NCI-H524 (cell line): ENCODE measurements at regions not wholly inside any gene's neighbourhood (a gene's known extent, or its start where the extent isn't known, plus 50 kb on each side); places are given as distances from the start of the nearest gene placed in this dataset.

ENCODE experiments used
- DNase-seq, 2 experiments: peaks; one replicate each; lab custom pipeline; 2025; lab: John Stamatoyannopoulos, UW

DNA sequence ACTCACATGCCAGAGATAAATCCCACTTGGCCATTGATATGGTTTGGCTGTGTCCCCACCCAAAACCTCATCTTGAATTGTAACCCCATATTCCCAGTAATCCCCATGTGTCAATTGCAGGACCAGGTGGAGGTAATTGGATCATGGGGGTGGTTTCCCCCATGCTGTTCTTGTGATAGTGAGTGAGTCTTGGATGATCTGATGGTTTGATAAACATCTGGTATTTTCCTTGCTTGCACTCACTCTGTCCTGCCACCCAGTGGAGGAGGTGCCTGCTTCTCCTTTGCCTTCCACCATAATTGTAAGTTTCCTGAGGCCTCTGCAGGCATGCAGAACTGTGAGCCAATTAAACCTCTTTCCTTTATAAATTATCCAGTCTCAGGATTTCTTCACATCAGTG lies 50.4 kb upstream of the B3GAT2 start:
- peak in 1 of 2 experiments; percentile 51 for DNase-seq

DNA sequence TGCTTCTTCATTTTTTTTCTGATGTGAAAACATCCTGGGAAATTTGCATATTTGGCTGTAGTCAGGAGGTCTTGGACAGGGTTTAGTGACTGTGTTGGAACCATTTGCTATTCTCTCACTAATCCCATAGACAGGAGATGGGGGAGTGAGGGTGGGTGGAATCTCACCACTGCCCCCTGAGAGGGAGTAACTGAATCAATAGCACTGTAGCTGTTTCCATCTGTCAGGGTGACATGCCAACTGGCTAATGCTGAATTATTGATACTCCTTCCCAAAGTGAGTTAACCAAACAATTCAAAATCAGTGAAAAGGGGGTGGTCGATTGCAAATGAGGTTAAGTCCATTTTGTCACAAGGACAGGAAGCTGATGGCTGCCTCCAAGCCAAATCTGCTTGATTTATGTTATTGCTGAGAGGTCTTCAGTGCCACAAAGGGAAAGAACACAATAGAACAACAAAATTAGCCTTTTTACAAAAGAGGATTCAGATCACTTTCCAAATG lies 55.1 kb upstream of the B3GAT2 start:
- DNase-seq = peak; percentile 51 to 84

DNA sequence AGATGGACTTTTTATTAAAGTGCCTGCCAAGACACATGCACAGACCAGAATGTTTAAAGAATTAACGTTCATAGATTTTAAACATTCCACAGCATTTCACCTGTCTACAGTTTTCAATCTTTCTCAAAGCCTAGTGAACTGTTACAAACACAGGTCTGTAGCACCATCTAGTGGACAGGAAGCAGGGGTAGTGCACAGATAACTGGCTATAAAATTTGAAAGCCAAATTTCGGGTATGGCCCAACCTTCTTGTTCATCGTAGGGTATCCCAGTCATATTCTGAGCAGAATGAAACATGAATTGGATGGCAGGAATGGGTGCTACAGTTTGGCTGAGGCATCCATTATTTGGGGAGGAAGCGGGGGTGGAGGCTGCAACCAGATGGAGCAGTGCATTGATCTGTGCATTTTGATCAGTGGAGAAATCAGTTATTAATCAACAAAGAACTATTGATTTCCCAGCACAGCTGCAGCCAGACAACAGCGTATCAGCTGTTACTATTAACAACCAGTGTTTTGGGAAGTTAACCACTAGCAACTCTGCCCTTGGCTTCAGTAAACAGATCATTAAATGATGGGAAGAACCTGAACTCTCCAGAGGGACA lies 56.1 kb upstream of the B3GAT2 start:
- DNase-seq = peak; percentile 32 to 69

DNA sequence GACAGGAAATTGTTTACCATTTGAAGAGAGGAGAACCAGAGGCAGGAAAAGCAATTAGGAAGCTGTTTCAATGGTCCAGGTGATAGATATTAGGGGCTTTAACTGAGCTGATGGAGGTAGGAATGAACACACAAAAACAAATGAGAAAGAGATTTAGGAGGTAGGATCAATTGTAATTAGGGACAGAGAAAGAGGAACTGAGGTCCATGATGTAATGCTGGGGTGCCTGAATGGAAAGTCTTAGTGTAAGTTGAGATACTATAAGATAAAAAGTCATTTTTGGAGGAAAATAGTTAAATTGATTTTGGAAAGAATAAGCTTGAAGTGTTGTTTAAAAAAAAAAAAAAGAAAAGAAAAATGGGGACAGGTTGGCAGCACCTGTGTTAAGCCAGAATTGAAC lies 58.5 kb upstream of the B3GAT2 start:
- no peak for DNase-seq

DNA sequence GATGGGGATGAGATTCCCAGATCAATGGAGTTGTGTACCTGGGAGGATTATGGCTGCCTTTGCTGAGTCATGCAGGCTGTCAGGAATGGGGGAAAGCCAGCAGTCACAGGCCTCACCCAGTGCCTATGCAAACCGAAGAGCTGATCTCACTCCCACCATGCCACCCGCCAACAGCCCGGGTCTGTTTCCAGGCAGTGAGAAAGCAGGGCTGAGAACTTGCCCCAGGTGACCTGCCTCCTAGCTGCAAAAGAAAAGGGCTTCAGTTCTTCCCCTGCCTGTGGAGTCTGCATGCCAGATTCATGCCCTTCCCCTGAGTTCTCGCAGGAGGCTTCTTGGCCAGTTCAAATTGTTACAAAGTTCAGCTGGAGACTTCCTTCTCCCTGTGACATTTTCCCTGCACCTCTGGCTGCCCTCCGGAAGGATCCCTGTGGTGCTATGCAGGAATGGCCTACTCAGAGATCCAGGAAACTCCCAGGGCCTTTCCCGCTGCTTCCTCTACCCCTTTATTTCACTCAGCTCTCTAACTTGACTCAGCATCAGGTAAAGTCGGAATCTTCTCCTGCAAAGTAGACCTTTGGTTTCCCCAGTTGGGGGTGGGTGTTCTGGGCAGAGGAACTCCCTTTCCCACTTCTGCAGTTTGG lies 71.5 kb upstream of the B3GAT2 start:
- DNase-seq = no peak

DNA sequence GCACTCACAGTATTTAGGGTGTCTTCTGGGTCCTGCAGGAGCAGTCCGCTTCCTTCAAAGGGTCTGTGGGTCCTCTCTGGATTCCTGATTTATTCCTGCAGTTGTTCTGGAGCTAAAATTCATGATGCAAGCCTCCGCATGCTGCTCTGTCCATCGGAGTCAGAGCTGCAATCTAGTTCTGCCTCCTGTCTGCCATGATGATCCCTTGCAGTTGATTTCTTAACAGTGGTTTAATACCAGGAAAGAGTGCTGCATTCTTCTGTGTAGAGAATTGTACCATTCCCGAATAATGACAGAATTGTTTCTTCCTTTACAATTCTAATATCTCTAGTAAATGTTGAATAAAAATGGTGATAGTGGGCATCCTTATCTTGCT lies 72.0 kb upstream of the B3GAT2 start:
- no peak for DNase-seq

DNA sequence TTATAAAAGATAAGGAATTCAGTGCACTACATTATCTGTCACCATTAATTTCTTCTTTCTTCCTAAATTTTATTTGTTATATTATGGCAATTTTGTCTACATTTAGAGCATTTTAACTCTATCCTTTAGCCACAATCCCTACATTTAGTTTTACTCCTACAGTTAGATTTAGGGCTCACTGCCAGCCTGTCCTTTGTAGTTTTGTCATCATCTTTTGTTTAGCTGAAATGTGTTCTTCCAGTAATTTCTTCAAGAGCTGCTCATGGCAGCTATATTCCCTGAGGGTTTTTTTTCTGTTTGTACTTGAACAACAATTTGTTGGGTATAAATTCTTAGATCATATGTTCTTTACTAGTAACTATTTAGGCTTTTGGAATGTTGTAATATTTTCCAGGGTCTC lies 72.7 kb upstream of the B3GAT2 start:
- DNase-seq = no peak

DNA sequence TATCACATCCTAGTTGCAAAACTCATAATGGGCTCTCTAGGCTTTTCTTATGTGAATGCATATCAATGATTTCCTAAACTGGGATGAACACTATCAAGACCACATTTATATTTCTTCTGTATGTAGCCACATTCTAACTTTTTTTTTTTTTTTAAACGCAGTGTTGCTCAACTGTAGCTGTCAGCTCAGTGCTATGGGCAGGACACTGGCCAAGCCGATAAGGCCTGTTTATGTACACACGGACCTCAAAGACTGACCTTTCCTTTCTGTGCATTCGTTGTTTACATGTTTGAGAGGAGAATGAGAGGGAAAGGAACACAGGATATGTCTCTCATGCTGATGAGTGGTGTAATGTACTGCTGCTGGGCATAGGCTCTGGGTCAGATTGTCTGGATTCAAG lies 75.1 kb upstream of the B3GAT2 start:
- DNase-seq = no peak

DNA sequence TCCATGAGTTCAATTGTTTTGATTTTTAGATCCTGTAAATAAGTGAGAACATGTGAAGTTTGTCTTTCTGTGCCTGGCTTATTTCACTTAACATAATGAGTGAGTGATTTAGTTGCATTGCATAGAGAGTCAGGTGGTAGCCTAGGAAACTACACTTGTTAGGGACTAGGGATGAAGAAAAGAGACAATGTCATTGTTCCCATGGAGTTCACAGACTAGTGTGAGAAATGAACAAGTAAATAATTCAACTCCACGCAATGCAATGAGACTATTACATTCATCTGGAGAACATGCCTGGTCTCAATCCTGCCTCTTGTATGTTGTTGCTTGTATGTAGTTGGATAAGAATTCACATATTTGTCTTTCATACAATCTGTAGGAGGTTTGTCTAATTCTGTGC lies 76.3 kb upstream of the B3GAT2 start:
- no peak for DNase-seq

DNA sequence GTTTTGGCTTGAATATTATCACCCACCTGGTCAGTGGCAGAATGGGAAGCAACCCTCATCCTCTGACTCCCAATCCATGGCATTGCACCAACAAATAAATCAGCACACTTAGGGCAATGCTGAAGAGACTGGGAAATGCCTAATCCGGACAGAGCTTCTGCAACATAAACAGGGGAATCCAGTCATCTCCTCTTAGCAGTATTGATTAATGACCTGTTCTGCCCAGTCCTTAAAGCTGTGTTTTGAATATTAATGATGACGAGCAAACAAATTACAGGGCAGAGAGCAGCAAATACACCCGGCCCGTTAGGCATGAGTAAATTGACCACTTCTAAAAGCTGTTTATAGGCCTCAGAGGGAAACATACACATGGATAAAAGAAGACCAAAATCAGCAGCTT lies 77.0 kb upstream of the B3GAT2 start:
- no peak for DNase-seq

DNA sequence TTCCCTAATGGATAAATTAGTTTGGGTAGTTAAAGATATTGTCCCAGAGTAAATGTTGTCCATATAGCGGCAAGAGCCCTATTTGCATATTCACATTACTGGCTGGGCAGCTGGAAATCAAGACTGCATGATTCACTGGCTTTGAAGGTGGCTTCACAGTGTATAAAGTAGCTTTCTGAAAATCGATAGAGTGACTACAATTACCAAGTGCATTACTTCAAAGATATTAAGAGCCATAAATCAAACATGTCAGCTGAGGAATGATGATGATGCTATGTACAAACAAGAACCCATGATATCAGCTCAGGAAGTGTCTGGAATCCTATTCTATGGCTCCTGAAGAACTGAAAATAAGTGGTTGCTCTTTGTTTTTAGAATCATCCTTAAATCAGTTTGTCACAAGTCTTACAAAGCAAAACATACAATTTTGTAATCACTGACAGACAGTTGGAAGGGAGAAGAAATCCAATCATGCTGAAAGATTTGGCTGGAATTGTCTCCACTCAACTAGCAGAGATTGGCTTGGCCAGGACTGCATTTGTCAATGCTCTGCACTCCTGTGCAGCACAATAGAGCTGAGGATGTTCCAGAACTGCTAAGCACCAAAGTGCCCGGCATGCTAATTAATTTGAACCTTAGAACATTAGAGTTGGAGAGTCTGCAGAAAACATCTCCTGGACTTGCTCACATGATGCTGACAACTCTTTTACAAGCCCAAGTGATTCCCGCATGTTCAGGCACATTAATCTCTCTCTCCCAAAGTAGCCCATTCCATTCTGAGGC lies 77.9 kb upstream of the B3GAT2 start:
- DNase-seq = no peak

DNA sequence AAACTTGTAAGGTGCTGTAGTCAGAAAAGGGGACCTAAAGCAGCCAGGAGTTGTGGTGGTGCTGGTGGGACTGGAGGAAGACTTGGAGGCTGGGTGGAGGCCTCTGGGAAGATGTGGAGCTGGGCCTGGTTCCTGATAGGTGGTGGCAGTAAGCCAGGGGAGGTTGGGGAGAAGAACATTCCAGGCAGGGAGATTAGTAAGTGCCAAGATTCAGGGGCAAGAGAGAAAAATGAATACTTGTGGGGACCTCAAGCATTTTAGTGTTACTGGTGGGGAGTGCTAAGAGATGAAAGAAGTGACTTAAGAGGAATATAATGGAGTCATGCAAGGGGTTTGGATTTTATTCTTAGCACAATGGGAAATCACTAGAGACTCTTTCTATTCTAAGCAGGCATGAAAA lies 79.0 kb upstream of the B3GAT2 start:
- DNase-seq = no peak

DNA sequence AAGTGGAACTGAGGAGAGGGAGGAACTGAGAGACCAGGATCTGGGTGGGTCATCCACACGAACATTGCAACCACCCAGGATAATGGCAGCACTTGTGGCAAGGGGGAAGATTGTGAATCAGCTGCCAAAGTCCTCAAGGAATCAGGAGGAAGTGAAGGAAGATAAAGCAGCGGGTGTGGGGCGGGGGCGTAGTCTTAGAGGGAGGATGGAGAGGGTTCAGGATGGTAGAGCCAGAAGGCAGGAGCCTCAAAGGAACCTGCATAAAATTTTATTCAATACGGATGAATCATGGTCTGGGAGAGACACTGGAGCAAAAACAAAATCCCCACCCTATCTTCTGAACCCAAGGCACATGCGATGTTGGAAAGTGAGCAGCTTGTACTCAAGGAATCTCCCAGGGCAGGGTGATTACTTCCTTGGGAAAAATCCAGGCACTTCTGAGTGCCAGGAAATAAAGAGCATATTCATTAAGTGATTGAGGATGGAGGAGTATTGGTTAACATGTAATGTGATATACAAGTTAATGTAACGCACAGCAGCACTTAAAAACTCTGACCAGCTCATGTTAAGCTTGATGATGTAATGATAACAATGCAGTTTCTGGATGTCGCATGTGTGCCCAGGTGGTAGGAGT lies 82.0 kb upstream of the B3GAT2 start:
- DNase-seq = peak; percentile 90 to 94

DNA sequence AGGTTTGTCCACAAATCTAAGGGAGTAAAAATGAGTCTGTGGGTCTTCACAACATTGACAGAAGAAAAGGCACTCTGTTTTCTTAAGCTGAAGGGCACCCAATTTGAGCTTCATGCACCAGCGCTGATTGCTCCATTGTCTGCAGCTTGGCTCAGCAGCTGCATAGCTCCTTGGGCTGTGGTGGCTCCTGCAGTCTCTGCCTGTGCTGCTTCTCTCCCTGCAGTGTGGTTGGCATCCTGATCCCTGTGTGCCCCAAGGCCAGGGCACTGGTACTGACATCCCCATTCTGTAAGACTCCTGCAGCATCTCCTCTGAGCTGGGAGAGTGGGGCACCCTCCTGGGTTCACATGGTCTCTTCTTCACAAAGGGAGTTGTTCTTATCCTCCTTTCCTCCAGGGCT lies 83.2 kb upstream of the B3GAT2 start:
- no peak for DNase-seq

DNA sequence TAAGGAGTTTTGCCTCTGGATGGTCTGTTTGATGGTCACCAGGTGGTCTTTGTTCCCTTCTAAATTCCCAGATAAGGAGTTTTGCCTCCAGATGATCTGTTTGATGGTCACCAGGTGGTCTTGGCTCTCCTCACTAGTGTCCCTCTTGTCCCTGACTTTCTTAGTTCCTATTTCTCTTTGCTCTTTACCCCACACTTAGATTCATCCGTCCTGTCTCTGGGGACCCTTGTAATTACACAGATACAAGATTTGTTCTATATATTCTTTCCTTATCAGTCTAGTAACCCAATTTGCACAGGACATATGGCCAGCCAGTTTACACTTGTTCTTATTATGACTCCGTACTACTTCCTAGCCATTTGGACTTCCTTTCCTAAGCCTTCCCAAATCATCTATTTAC lies 84.0 kb upstream of the B3GAT2 start:
- no peak for DNase-seq

DNA sequence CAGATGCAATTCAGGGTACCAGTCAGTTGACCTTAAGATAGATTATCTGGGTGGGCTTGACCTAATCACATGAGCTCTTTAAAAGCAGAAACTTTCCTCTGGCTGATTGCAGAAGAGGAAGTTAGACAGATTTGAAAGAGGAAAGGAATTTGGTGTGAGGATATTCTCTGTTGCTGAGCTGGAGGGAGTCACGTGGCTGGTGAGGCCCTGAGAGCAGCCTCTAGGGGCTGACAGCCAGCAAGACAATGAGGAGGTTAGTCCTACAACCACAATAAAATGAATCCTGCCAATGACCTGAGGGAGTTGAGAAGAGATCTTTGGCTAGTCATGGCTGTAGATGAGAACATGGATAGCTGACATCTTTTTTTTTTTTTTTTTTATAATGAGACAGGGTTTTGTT lies 87.0 kb upstream of the B3GAT2 start:
- DNase-seq = no peak

DNA sequence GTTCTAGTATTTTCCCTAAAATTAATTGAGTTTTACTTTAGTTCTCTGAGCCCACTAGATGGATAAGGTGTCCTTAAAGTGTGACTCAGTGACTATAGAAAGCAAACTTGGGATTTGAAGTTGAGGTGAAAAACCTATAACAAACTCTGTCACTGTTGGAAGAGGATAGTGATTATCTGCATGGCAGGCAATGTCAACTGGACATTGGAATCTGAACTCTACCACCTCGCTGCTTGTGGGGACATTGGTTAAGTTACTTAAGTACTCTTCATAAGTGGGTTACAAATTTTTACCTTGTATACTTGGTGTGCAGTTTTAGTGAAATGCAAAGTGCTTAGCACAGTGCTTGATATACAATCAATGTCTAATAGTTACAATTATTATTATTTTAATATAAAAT lies 87.9 kb upstream of the B3GAT2 start:
- no peak for DNase-seq

DNA sequence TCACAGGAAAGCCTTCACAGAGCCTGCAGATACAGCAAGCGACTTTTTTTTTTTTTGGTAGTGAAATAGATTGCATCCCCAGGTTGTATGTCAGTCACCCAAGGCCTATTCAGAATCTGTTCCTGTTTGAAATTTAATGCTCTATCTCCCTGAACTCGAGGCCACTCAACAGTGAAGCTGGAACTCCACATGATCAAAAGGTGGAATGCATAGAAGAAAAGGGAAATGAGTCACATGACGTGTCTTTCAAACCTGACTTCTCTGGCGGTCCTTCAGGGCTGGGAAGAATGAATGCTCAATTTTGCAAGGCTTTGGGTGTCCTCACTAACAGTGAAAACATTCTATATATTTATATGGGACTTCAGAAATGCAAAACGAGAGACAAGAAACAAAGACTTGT lies 88.4 kb upstream of the B3GAT2 start:
- DNase-seq = no peak

DNA sequence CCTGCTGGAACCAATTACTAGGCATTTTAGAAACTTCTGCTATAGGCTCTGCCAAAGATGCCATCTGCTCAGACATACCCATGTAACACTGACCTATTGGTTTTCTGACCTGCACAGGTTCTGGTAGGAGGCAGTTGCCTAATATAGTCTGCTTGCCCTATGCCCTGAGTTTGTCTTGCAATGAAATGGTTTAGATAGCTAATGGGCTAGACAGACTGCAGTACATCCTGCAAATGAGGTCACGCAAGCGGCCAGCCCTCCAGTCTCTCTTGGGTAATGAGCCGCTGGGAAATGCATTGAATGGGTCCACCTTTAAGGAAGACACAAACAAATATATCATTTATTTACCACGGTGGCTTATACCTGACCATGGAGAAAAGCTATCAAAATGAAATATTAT lies 90.6 kb upstream of the B3GAT2 start:
- DNase-seq = no peak

DNA sequence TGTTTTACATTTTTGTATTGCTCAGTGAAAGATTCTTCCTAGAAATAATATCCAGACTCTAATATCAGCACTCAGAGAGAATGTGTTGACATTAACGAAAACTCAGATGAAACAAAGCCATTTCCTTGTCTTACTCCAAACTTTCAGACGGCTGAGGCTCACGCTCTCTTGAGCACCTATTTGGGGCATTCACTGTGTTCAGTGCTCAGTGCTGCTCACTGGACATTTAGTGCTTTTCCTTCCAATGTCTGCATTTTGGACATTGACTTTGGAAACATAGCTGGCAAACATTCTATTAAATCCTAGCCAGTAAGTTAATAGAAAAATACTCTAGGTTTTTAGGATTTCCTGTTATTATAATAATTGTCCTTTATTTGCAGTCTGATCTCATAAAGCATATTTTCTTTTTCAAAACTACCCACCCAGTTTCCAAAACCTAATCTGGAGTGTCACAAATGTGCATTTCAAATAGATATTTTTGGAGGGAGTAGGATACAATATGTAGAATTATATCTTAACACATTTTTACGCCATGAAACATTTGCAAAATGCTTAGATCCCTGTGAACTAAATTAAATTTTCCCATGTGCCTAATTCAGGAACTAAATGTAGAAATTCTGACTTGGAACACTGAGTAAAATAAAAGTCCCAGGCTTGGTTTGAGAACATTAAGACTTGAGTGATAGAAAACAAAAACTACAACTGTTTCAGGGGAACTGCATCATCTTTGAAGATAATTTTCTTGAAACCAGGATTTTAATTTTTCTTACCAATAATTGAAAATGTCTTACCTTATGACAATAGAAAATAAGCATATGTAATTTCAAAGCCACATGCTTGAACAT lies 91.7 kb upstream of the B3GAT2 start:
- no peak for DNase-seq

DNA sequence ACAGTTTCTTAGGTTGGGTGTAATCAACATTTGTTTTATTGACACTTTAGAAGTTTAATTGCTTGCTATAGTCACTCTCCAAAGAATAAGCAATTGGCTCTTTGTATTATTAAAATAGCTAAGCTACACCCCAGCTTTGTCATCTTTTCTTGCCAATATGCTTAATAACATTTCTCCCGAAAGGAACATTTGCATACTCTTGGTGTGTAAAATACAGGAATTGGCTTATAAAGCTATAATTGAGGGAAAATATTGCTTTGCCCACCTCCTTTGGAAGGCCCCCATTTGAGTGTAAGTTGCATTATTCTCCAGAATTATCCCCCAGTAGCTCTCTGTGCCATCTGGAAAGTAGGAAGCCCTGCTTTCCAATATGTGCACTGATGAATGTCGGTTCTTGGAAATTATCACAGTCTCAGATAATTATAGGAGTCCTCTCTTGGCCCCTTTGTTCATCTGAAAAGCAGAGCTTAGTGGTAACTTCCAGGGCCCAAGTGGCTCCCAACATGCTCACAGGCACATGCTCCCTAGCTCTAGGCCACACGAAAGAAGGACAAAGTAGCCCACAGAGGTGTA lies 92.4 kb upstream of the B3GAT2 start:
- no peak for DNase-seq

DNA sequence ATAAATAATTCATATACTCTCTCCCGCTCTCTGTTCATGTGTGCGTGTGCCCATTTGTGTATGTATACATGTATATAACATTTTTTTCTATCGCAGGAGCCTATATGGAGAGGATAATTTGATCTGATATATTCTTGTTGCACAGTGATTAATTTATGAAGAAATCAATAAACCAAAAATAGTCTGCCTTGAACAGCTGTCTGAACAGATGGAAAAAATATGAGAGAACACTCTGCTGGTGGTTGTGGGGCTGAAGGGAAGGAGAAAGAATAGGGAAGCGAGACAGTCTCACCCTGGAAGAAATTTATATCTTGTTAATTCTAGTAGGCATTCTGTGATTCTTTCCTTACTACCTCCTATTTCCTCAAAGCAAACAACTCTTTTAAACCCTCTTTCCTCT lies 96.6 kb upstream of the B3GAT2 start:
- peak; percentile 19 to 79 for DNase-seq
